Caco-2 (cell line): ENCODE measurements at regions not wholly inside any gene's neighbourhood (a gene's known extent, or its start where the extent isn't known, plus 50 kb on each side); places are given as distances from the start of the nearest gene placed in this dataset.

Experiments
- BruUV-seq: library from RNA; stranded (reverse); fragments of 400-500 nt; replicated peaks from 2 replicates; lab custom pipeline; 2021; lab: Mats Ljungman, UMichigan
- CTCF ChIA-PET: fragments of 300-600 bp; sonication (Branson Sonifier 250); formaldehyde crosslinking; loops from one replicate; lab custom pipeline; 2022; ENCODE audit warnings: antibody characterized with exemption; lab: Charles Lee
- POLR2A ChIA-PET: fragments of 300-600 bp; sonication (Branson Sonifier 250); formaldehyde crosslinking; loops from one replicate; lab custom pipeline; 2022; ENCODE audit warnings: antibody characterized with exemption; lab: Charles Lee
- DNase-seq, 2 experiments: peaks; one replicate each; pipeline versions ENCODE4 v3.0.0 to v3.0.0-alpha.2; 2020 to 2022
- H3K27me3 ChIP-seq: replicated peaks from 2 replicates; pipeline ENCODE4 v1.6.0; 2011; ENCODE audit warnings: low read length; ENCODE audit not compliant: control insufficient read depth, insufficient read depth
- H3K36me3 ChIP-seq: 2 replicates; pipeline ENCODE4 v1.5.1; 2011; ENCODE audit warnings: low read length; ENCODE audit not compliant: control insufficient read depth, insufficient read depth
- H3K4me1 ChIP-seq: fragments of 250-450 bp; sonication (Bioruptor Pico); 2 replicates; pipeline ENCODE4 v1.5.1; 2020; ENCODE audit warnings: mild to moderate bottlenecking
- H3K4me3 ChIP-seq: 2 replicates; pipeline ENCODE4 v1.5.1; 2011; ENCODE audit warnings: low read depth, mild to moderate bottlenecking, control low read depth, low read length
- H3K9me3 ChIP-seq: fragments of 250-450 bp; sonication (Bioruptor Pico); 2 replicates; pipeline ENCODE4 v1.5.1; 2020; ENCODE audit warnings: mild to moderate bottlenecking, moderate library complexity
- H3K27ac Mint-ChIP-seq: one replicate; pipeline ENCODE4 v1.8.0; 2022; ENCODE audit warnings: mixed read lengths; ENCODE audit not compliant: unreplicated experiment
- H3K27me3 Mint-ChIP-seq: one replicate; pipeline ENCODE4 v1.8.0; 2022; ENCODE audit warnings: mixed read lengths; ENCODE audit not compliant: insufficient read depth, unreplicated experiment
- H3K36me3 Mint-ChIP-seq: one replicate; pipeline ENCODE4 v1.8.0; 2022; ENCODE audit warnings: mild to moderate bottlenecking, mixed read lengths; ENCODE audit not compliant: insufficient read depth, unreplicated experiment
- H3K4me1 Mint-ChIP-seq: one replicate; pipeline ENCODE4 v1.8.0; 2022; ENCODE audit warnings: low read depth, mixed read lengths; ENCODE audit not compliant: unreplicated experiment
- H3K4me3 Mint-ChIP-seq: one replicate; pipeline ENCODE4 v1.8.0; 2022; ENCODE audit warnings: mild to moderate bottlenecking, moderate library complexity, mixed read lengths; ENCODE audit not compliant: unreplicated experiment
- H3K9me3 Mint-ChIP-seq: one replicate; pipeline ENCODE4 v1.8.0; 2022; ENCODE audit warnings: mixed read lengths; ENCODE audit not compliant: unreplicated experiment
- CTCF ChIP-seq, 2 experiments: fragments of 200-600 bp in 1 of 2; IDR thresholded peaks; 1 replicate in 1 of 2; 2 replicates in 1 of 2; pipeline versions ENCODE4 v1.5.1 to v1.8.0; 2011 to 2022; ENCODE audit warnings: antibody characterized with exemption in 1 of 2, control low read depth in 1 of 2, inconsistent platforms in 1 of 2, low read depth in 1 of 2, low read length in 1 of 2, mild to moderate bottlenecking in 1 of 2, moderate library complexity in 1 of 2; ENCODE audit not compliant: insufficient read depth in 1 of 2, severe bottlenecking in 1 of 2, unreplicated experiment in 1 of 2
- intact Hi-C: fragments of 100-400 bp; cut with micrococcal nuclease; formaldehyde crosslinking; loops from one replicate; pipeline ENCODE4 v1.10.0; 2022; ENCODE audit not compliant: unreplicated experiment

DNA sequence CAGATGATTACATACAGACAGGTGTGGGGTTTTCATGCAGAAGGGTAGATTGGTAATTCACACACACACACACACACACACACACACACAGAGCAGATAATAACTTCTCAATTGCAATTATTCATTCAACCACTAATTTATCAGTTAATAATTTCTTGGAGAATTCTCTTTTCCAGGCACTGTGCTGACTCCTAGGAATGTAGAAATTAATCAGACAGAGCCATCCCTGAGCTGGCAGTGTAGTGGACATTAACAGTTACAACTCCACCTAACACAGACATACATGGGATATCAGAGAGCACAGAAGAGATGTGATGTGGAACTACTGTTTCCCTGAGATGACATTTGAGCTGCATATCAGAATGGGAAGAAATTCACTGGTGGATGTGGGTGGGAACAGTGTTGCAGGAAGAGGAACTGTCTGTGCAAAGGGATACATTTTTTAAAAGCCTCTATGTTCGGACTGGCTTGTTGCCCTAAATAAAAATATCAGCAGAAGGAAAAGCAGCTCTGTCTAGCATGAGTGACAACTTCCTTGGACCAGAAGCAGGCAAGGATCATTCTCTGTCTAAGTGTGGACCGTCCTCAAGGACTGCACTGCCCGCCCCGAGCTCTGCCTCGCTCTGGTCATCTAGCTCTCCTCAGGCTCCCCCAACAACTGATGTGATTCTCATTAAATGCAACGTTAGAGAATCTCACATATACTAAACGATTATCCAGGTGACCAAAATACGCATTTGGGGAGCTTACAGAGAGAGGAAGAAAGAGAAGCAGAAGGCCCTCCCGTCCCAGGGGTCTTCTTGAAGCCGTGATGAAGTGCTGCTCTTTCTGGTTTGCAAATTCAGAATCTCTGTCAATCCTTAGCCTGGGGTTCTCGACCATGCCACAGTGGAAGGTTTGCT, 173.4 kb upstream of the TRIB2 start:
- ChIA-PET POLR2A (no interaction called here), CTCF (no interaction called here)
- Mint-ChIP-seq H3K9me3 (no peaks in the 10 kb centered on the region), H3K27me3 (peaks cover 3% of the 10 kb centered on the region), H3K27ac (no peak overlapping the region), H3K4me1 (peaks cover 9% of the 10 kb centered on the region), H3K36me3 (no peaks in the 10 kb centered on the region), H3K4me3 (no peak overlapping the region)
- intact Hi-C loops, result no loop called here
- no TSS peak for BruUV-seq
- Histone ChIP-seq H3K36me3 (no peaks in the 10 kb centered on the region), H3K9me3 (no peaks in the 10 kb centered on the region), H3K4me3 (no peak overlapping the region), H3K27me3 (no peaks in the 10 kb centered on the region), H3K4me1 (peaks cover 10% of the 10 kb centered on the region)
- DNase-seq, result no peak
- no peak for TF ChIP-seq CTCF (IDR thresholded peaks at IDR 0.05; ENCODE audit: insufficient read depth in 1 of 2, low read depth in 1 of 2, low read length in 1 of 2, severe bottlenecking in 1 of 2, unreplicated experiment in 1 of 2)

DNA sequence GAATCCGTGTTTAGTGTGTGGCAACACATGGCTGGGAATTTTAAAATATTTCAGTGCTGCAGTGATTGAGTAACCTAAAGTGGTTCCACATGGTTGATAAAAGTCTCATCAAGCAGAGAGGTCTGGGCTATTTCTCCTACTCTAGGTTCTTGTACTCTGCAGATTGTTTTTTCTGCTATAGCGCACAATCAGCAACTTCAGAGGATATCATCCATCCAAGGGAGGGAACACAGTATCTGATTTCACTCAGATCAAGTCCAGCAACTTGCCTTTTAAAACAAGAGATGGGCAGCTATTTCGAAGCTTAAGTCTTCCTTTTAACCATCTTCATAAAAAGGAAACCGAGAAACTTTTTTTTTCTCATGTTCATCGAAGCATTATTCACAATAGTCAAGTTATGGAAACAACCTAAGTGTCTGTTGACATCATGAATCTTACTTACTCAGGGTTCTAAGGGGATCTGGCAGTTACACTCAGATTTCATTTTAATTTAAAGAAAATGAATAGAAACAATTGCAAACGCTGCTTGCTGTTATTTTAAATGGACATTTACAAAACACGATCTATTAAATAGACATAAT, 172.7 kb upstream of the TRIB2 start:
- POLR2A ChIA-PET, result no interaction called here
- Histone ChIP-seq H3K27me3 (no peaks in the 10 kb centered on the region), H3K4me3 (no peak overlapping the region), H3K4me1 (peaks cover 5% of the 10 kb centered on the region; the same call in 1 of the 2 replicates), H3K9me3 (no peaks in the 10 kb centered on the region), H3K36me3 (no peaks in the 10 kb centered on the region)
- TF ChIP-seq CTCF (IDR thresholded peaks at IDR 0.05; ENCODE audit: insufficient read depth in 1 of 2, low read depth in 1 of 2, low read length in 1 of 2, severe bottlenecking in 1 of 2, unreplicated experiment in 1 of 2), result no peak
- CTCF ChIA-PET, result no interaction called here
- Mint-ChIP-seq H3K9me3 (no peaks in the 10 kb centered on the region), H3K4me3 (no peak overlapping the region), H3K27ac (no peak overlapping the region), H3K36me3 (no peaks in the 10 kb centered on the region), H3K4me1 (peaks cover 7% of the 10 kb centered on the region), H3K27me3 (peaks cover 3% of the 10 kb centered on the region)
- DNase-seq, result no peak
- BruUV-seq, result no TSS peak
- intact Hi-C loops, result no loop called here

- H3K9me3 Mint-ChIP-seq, result no peaks in the 10 kb centered on the region
- Histone ChIP-seq H3K4me1 (no peaks in the 10 kb centered on the region), H3K27me3 (no peaks in the 10 kb centered on the region), H3K36me3 (no peaks in the 10 kb centered on the region), H3K9me3 (no peaks in the 10 kb centered on the region), H3K4me3 (no peak overlapping the region)
- H3K27ac Mint-ChIP-seq, result no peak overlapping the region
- peaks cover 3% of the 10 kb centered on the region for H3K27me3 Mint-ChIP-seq
- intact Hi-C loops, result no loop called here
- no peak overlapping the region for H3K4me3 Mint-ChIP-seq
- no peak for TF ChIP-seq CTCF (IDR thresholded peaks at IDR 0.05; ENCODE audit: insufficient read depth in 1 of 2, low read depth in 1 of 2, low read length in 1 of 2, severe bottlenecking in 1 of 2, unreplicated experiment in 1 of 2)
- no peak for DNase-seq
- POLR2A ChIA-PET, result interaction anchor here (0.5 kb wide), 1 partner anchor 32 kb away, joined by 4 read pairs; no protein-coding TSS in a partner anchor
- no TSS peak for BruUV-seq
- peaks cover 5% of the 10 kb centered on the region for H3K4me1 Mint-ChIP-seq
- CTCF ChIA-PET, result no interaction called here
- no peaks in the 10 kb centered on the region for H3K36me3 Mint-ChIP-seq
Observed at GRCh38 chr2:12547566-12548170, 169.1 kb upstream of the TRIB2 start.
